ENCODE measurements at regions not wholly inside any gene's neighbourhood (a gene's known extent, or its start where the extent isn't known, plus 50 kb on each side); places are given as distances from the start of the nearest gene placed in this dataset.
"Not testable (repeated sequence)": the region's sequence is repeated elsewhere in the genome, so short reads cannot be mapped to it uniquely, and the experiment has no call there.

- H3K9me3 Mint-ChIP-seq, result peaks cover 1% of the 10 kb centered on the region
- POLR2A ChIA-PET, result no interaction called here
- peaks cover 1% of the 10 kb centered on the region for H3K27me3 Mint-ChIP-seq
- H3K4me3 Mint-ChIP-seq, result no peak overlapping the region
- no peaks in the 10 kb centered on the region for H3K4me1 Mint-ChIP-seq (ENCODE audit: low read depth)
- no peak for DNase-seq
- CTCF ChIA-PET, result no interaction called here
- intact Hi-C loops (cut with micrococcal nuclease), result no loop called here
- no peaks in the 10 kb centered on the region for H3K36me3 Mint-ChIP-seq
- H3K27ac Mint-ChIP-seq, result no peak overlapping the region
Observed at GRCh38 chr9:2525147-2525546, 96.4 kb upstream of the VLDLR start.

- no peak for DNase-seq
- Mint-ChIP-seq H3K9me3 (no peaks in the 10 kb centered on the region), H3K4me1 (ENCODE audit: low read depth) (no peaks in the 10 kb centered on the region), H3K36me3 (no peaks in the 10 kb centered on the region), H3K27me3 (peaks cover 1% of the 10 kb centered on the region), H3K4me3 (no peak overlapping the region), H3K27ac (no peak overlapping the region)
- intact Hi-C loops (cut with micrococcal nuclease), result no loop called here
- ChIA-PET CTCF (no interaction called here), POLR2A (no interaction called here)
Observed at GRCh38 chr9:2526071-2526828, 95.3 kb upstream of the VLDLR start.

DNA sequence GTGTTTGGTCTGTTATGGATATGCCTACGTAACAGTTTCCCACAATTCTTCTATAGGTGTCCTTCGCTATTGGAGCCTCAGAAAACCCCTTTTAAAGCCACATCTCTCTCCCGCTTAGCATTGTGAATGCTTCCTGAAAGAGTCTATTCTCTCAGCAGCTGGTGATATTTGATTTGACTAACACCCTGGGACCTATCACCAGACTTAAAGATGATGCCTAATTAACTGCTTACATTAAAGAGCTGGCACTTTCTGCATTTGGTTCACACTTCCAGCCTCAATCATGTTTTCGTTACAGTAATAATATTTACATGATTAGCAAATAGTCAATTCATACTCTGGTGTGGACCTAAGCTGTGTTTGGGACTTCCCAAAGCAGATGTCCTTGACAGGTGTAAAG, 90.1 kb upstream of the VLDLR start:
- Mint-ChIP-seq H3K27ac (no peak overlapping the region), H3K36me3 (no peaks in the 10 kb centered on the region), H3K4me3 (no peak overlapping the region), H3K9me3 (no peaks in the 10 kb centered on the region), H3K27me3 (no peaks in the 10 kb centered on the region), H3K4me1 (ENCODE audit: low read depth) (no peaks in the 10 kb centered on the region)
- POLR2A ChIA-PET, result no interaction called here
- CTCF ChIA-PET, result no interaction called here
- intact Hi-C loops (cut with micrococcal nuclease), result no loop called here
- DNase-seq, result no peak

- H3K27ac Mint-ChIP-seq, result no peak overlapping the region
- DNase-seq, result no peak
- H3K36me3 Mint-ChIP-seq, result no peaks in the 10 kb centered on the region
- H3K9me3 Mint-ChIP-seq, result no peaks in the 10 kb centered on the region
- peaks cover 2% of the 10 kb centered on the region for H3K27me3 Mint-ChIP-seq
- H3K4me3 Mint-ChIP-seq, result no peak overlapping the region
- POLR2A ChIA-PET, result no interaction called here
- intact Hi-C loops (cut with micrococcal nuclease), result no loop called here
- CTCF ChIA-PET, result no interaction called here
- H3K4me1 Mint-ChIP-seq (ENCODE audit: low read depth), result no peaks in the 10 kb centered on the region
Observed at GRCh38 chr9:2536511-2536910, 85.1 kb upstream of the VLDLR start.

GRCh38 chr9:2545881-2546490, 75.6 kb upstream of the VLDLR start:
- Mint-ChIP-seq H3K36me3 (no peaks in the 10 kb centered on the region), H3K27ac (no peak overlapping the region), H3K27me3 (peaks cover 5% of the 10 kb centered on the region)

DNA sequence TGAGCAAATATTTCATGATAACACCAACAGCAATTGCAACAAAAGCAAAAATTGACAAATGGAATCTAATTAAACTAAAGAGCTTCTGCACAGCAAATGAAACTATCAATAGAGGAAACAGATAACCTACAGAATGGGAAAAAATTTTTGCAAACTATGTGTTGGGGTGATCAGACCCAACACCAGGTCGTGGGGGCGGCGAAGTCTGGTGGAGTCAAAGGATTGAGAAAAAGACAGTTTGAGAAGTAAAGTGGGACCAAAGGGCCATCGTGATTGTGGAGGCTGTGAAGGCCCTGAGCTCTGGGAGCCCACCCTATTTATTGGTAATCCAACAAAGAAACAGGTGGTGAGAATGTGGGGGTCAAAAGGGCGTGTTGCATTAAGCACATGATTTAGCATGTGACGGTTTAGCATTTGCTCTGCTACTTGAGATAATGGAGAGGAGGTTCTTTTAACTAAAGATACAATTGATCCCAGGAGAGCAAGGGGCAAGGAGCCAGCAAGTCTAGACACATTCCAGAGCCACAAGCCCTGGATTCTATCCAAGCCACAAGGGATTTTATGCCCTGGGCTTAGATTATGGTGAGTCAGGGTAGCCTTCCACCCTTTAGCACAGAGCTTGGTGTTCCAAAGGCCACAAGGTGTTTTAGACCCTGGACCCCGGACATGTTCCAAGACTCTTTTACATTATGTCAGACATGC, 65.5 kb upstream of the VLDLR start:
- H3K9me3 Mint-ChIP-seq, result peaks cover 10% of the 10 kb centered on the region
- intact Hi-C loops (cut with micrococcal nuclease); CTCF ChIA-PET; H3K27me3 Mint-ChIP-seq; H3K27ac Mint-ChIP-seq; H3K4me3 Mint-ChIP-seq; DNase-seq; POLR2A ChIA-PET; H3K4me1 Mint-ChIP-seq (ENCODE audit: low read depth); H3K36me3 Mint-ChIP-seq: not testable (repeated sequence)

More at GRCh38 chr9:2545881-2546490, 75.6 kb upstream of the VLDLR start:
- intact Hi-C loops (cut with micrococcal nuclease), result no loop called here
- ChIA-PET POLR2A (no interaction called here), CTCF (no interaction called here)
- DNase-seq, result no peak
- Mint-ChIP-seq H3K4me3 (no peak overlapping the region), H3K9me3 (peaks cover 4% of the 10 kb centered on the region), H3K4me1 (ENCODE audit: low read depth) (no peaks in the 10 kb centered on the region)

GRCh38 chr9:2557693-2558092, 63.9 kb upstream of the VLDLR start:
- intact Hi-C loops (cut with micrococcal nuclease), result no loop called here
- H3K27me3 Mint-ChIP-seq, result no peaks in the 10 kb centered on the region
- peaks cover 10% of the 10 kb centered on the region for H3K9me3 Mint-ChIP-seq
- ChIA-PET CTCF (no interaction called here), POLR2A (no interaction called here)
- H3K4me1 Mint-ChIP-seq (ENCODE audit: low read depth), result no peaks in the 10 kb centered on the region
- H3K36me3 Mint-ChIP-seq, result no peaks in the 10 kb centered on the region
- DNase-seq, result no peak
- H3K4me3 Mint-ChIP-seq, result no peak overlapping the region
- H3K27ac Mint-ChIP-seq, result no peak overlapping the region

DNA sequence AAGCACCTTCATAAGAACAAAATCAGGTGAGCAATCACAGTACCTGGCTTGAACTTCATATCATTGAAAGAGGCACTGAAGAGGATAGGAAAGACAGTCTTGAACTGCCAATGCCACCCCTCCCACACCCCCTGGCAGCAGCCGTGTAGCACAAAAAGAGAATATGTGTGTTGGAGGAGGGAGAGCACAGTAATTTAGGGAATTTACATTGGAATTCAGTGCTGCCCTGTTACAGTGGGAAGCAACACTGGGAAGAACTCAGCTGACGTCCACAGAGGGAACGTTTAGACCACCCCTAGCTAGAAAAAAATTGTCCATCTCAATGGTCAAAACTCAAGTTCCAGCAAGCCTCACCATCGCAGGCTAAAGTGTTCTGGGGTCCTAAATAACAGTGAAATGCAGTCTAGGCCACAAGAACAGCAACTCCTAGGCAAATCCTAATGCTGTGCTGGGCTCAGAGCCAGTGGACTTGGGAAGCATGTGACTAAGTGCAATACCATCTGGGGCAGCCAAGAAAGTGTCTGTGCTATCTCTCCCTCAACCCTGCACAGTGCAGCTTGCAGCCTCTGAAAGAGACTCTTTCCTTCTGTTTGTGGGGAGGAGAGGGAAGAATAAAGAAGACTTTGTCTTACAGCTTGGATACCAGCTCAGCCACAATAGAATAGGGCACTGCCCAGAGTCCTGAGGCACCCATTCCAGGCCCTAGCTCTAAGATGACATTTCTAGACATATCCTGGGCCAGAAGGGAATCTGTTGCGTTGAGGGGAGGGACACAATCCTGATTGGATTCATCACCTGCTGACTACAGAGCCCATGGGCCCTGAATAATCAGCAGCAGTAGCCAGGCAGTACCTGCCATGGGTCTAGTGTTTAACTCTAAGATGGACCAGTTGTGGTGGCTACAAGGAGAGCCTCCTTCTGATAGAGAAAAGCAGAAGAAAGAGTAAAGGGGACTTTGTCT, 62.1 kb upstream of the VLDLR start:
- H3K36me3 Mint-ChIP-seq, result no peaks in the 10 kb centered on the region
- ChIA-PET POLR2A (no interaction called here), CTCF (no interaction called here)
- H3K27me3 Mint-ChIP-seq, result no peaks in the 10 kb centered on the region
- H3K4me3 Mint-ChIP-seq, result no peak overlapping the region
- H3K9me3 Mint-ChIP-seq, result peaks cover 10% of the 10 kb centered on the region
- no peak overlapping the region for H3K27ac Mint-ChIP-seq
- intact Hi-C loops (cut with micrococcal nuclease), result no loop called here
- no peak for DNase-seq
- no peaks in the 10 kb centered on the region for H3K4me1 Mint-ChIP-seq (ENCODE audit: low read depth)

DNA sequence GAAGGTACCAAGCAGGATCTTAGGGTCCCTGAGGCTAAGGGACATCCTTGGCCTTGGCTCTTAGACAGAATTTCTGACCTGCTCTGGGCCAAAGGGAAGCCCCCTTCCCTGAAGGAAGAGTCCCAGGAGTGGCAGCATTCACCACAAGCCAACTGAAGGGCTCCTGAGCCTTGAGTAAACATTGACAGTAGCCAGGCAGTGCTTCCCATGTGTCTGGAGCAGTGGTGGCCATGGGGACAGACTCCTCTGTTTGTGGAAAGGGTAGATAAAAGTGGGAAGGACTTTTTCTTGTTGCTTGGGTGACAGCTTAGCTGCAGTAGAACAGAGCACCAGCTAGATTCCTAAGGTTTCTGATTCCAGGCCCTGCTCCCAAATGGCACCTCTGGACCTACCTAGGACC, 61.4 kb upstream of the VLDLR start:
- ChIA-PET CTCF (no interaction called here), POLR2A (no interaction called here)
- intact Hi-C loops (cut with micrococcal nuclease), result no loop called here
- Mint-ChIP-seq H3K4me1 (ENCODE audit: low read depth) (no peaks in the 10 kb centered on the region), H3K36me3 (no peaks in the 10 kb centered on the region), H3K9me3 (peaks cover 10% of the 10 kb centered on the region), H3K4me3 (no peak overlapping the region), H3K27ac (no peak overlapping the region), H3K27me3 (no peaks in the 10 kb centered on the region)
- DNase-seq, result no peak

GRCh38 chr9:2565676-2566340, 55.8 kb upstream of the VLDLR start:
- no peak overlapping the region for H3K27ac Mint-ChIP-seq

GRCh38 chr9:2567922-2568321, 53.7 kb upstream of the VLDLR start:
- no peaks in the 10 kb centered on the region for H3K4me1 Mint-ChIP-seq (ENCODE audit: low read depth)
- H3K4me3 Mint-ChIP-seq, result no peak overlapping the region
- no peak for DNase-seq
- H3K27me3 Mint-ChIP-seq, result peaks cover 4% of the 10 kb centered on the region
- ChIA-PET CTCF (no interaction called here), POLR2A (no interaction called here)
- H3K9me3 Mint-ChIP-seq, result no peaks in the 10 kb centered on the region
- intact Hi-C loops (cut with micrococcal nuclease), result no loop called here
- H3K27ac Mint-ChIP-seq, result no peak overlapping the region
- no peaks in the 10 kb centered on the region for H3K36me3 Mint-ChIP-seq

More at GRCh38 chr9:2565676-2566340, 55.8 kb upstream of the VLDLR start:
- no peak for DNase-seq
- intact Hi-C loops (cut with micrococcal nuclease), result no loop called here
- ChIA-PET CTCF (no interaction called here), POLR2A (no interaction called here)
- no peaks in the 10 kb centered on the region for H3K36me3 Mint-ChIP-seq
- H3K4me3 Mint-ChIP-seq, result no peak overlapping the region
- H3K4me1 Mint-ChIP-seq (ENCODE audit: low read depth), result no peaks in the 10 kb centered on the region
- H3K27me3 Mint-ChIP-seq, result no peaks in the 10 kb centered on the region
- no peaks in the 10 kb centered on the region for H3K9me3 Mint-ChIP-seq

GRCh38 chr9:2568689-2569088, 52.9 kb upstream of the VLDLR start:
- Mint-ChIP-seq H3K4me1 (ENCODE audit: low read depth) (no peaks in the 10 kb centered on the region), H3K4me3 (no peak overlapping the region), H3K27ac (no peak overlapping the region), H3K36me3 (no peaks in the 10 kb centered on the region), H3K27me3 (peaks cover 5% of the 10 kb centered on the region), H3K9me3 (no peaks in the 10 kb centered on the region)
- ChIA-PET CTCF (no interaction called here), POLR2A (no interaction called here)
- DNase-seq, result no peak
- intact Hi-C loops (cut with micrococcal nuclease), result no loop called here

All from activated CD4-positive, alpha-beta memory T cell treated with anti-CD3 and anti-CD28 coated beads for 36 hours (primary cell).